Endothelial cell of umbilical vein (primary cell): ENCODE measurements at regions not wholly inside any gene's neighbourhood (a gene's known extent, or its start where the extent isn't known, plus 50 kb on each side); places are given as distances from the start of the nearest gene placed in this dataset.

ENCODE experiments used
- BruUV-seq: library from RNA; stranded (reverse); fragments of 400-500 nt; replicated peaks from 2 replicates; lab custom pipeline; 2021; lab: Mats Ljungman, UMichigan
- CTCF ChIA-PET: fragments of 300-600, 350-600 bp; sonication (Branson Sonifier 250); formaldehyde crosslinking; loops from one replicate; lab custom pipeline; 2021; ENCODE audit warnings: antibody characterized with exemption, inconsistent platforms; lab: Charles Lee
- POLR2A ChIA-PET: fragments of 300-600, 350-600 bp; sonication (Branson Sonifier 250); formaldehyde crosslinking; loops from one replicate; lab custom pipeline; 2021; ENCODE audit warnings: antibody characterized with exemption, inconsistent platforms; lab: Charles Lee
- DNase-seq: peaks from one replicate; pipeline ENCODE4 v3.0.0-alpha.2; 2011; ENCODE audit warnings: low read depth, low spot score
- FAIRE-seq: peaks from 2 replicates; lab custom pipeline; 2011; peaks lifted over from hg19 to GRCh38; lab: Jason Lieb, UNC
- H2AFZ ChIP-seq: 2 replicates; pipeline ENCODE4 v1.6.0; 2012; ENCODE audit warnings: low read depth, low read length, control low read depth, inconsistent platforms
- H3K27ac ChIP-seq: 2 replicates; pipeline ENCODE4 v1.5.1; 2011; ENCODE audit warnings: low read depth, mild to moderate bottlenecking, control low read depth, low read length, moderate library complexity; ENCODE audit not compliant: insufficient read depth
- H3K27me3 ChIP-seq, 2 experiments: 2 replicates each; pipeline versions ENCODE4 v1.6.0 to v1.6.1; 2011; ENCODE audit warnings: low read length in 2 of 2, mixed read lengths in 1 of 2; ENCODE audit not compliant: control insufficient read depth in 2 of 2, insufficient read depth in 2 of 2
- H3K36me3 ChIP-seq, 2 experiments: 2 replicates in 1 of 2; 3 replicates in 1 of 2; pipeline ENCODE4 v1.5.1; 2011; ENCODE audit warnings: low read length in 2 of 2, mild to moderate bottlenecking in 1 of 2, moderate library complexity in 1 of 2; ENCODE audit not compliant: control insufficient read depth in 2 of 2, insufficient read depth in 2 of 2; ENCODE audit errors: extremely low read depth in 1 of 2
- H3K4me1 ChIP-seq: 3 replicates; pipeline ENCODE4 v1.5.1; 2011; ENCODE audit warnings: mild to moderate bottlenecking, low read length; ENCODE audit not compliant: control insufficient read depth, insufficient read depth; ENCODE audit errors: extremely low read depth
- H3K4me2 ChIP-seq: 2 replicates; pipeline ENCODE4 v1.6.1; 2011; ENCODE audit warnings: low read length, control low read depth, mixed read lengths; ENCODE audit not compliant: insufficient read depth
- H3K4me3 ChIP-seq, 3 experiments: fragments of 200-600 bp in 1 of 3; sonication (generic), shearing (Covaris generic) in 1 of 3; replicated peaks in 1 of 3; 2 replicates each; pipeline ENCODE4 v1.5.1; 2011 to 2016; ENCODE audit warnings: control low read depth in 3 of 3, low read length in 3 of 3, mild to moderate bottlenecking in 2 of 3, inconsistent platforms in 1 of 3, low read depth in 1 of 3, moderate library complexity in 1 of 3; ENCODE audit not compliant: insufficient read depth in 1 of 3
- H3K79me2 ChIP-seq: 2 replicates; pipeline ENCODE4 v1.6.0; 2012; ENCODE audit warnings: low read length, inconsistent platforms; ENCODE audit not compliant: control insufficient read depth, insufficient read depth
- H3K9ac ChIP-seq: replicated peaks from 2 replicates; pipeline ENCODE3; 2011; ENCODE audit warnings: low read length, control low read depth; ENCODE audit not compliant: insufficient read depth; ENCODE audit errors: extremely low read depth
- H3K9me1 ChIP-seq: replicated peaks from 3 replicates; pipeline ENCODE4 v1.6.0; 2011; ENCODE audit warnings: mild to moderate bottlenecking, low read length; ENCODE audit not compliant: control insufficient read depth, insufficient read depth; ENCODE audit errors: extremely low read depth
- H3K9me3 ChIP-seq: replicated peaks from 2 replicates; pipeline ENCODE4 v1.5.1; 2012; ENCODE audit warnings: low read length, inconsistent platforms; ENCODE audit not compliant: control insufficient read depth, insufficient read depth
- H4K20me1 ChIP-seq: replicated peaks from 2 replicates; pipeline ENCODE3; 2011; ENCODE audit warnings: mild to moderate bottlenecking, low read length; ENCODE audit not compliant: control insufficient read depth, insufficient read depth; ENCODE audit errors: extremely low read depth
- CTCF ChIP-seq, 2 donors: IDR thresholded peaks; 1 replicate in 1 of 2; 2 replicates in 1 of 2; pipeline ENCODE4 v1.5.1; 2011; ENCODE audit warnings: low read length in 2 of 2, mild to moderate bottlenecking in 2 of 2, moderate library complexity in 2 of 2, control low read depth in 1 of 2, inconsistent platforms in 1 of 2, low read depth in 1 of 2; ENCODE audit not compliant: insufficient read depth in 1 of 2; ENCODE audit errors: extremely low read depth in 1 of 2
- EZH2 ChIP-seq: IDR thresholded peaks from 2 replicates; pipeline ENCODE4 v1.6.1; 2012; ENCODE audit warnings: borderline replicate concordance, low read depth, mild to moderate bottlenecking, moderate library complexity, low read length, inconsistent platforms; ENCODE audit not compliant: severe bottlenecking
- FOS ChIP-seq: IDR thresholded peaks from 2 replicates; pipeline ENCODE4 v1.6.1; 2011; ENCODE audit warnings: mild to moderate bottlenecking, low read length, moderate library complexity, borderline replicate concordance; ENCODE audit not compliant: insufficient read depth
- GATA2 ChIP-seq: IDR thresholded peaks from 2 replicates; pipeline ENCODE4 v1.7.0; 2011; ENCODE audit warnings: low read depth, mild to moderate bottlenecking, moderate library complexity, mixed read lengths, low read length; ENCODE audit not compliant: insufficient read length, insufficient read depth
- JUN ChIP-seq: IDR thresholded peaks from 2 replicates; pipeline ENCODE4 v1.6.1; 2011; ENCODE audit warnings: borderline replicate concordance, low read depth; ENCODE audit not compliant: insufficient read length, insufficient read depth
- MYC ChIP-seq: IDR thresholded peaks from one replicate; pipeline ENCODE4 v1.6.1; 2011; ENCODE audit warnings: mild to moderate bottlenecking, low read depth, low read length
- POLR2A ChIP-seq: IDR thresholded peaks from 2 replicates; pipeline ENCODE4 v1.6.1; 2012; ENCODE audit warnings: low read depth, mild to moderate bottlenecking, control low read depth, low read length
- POLR2AphosphoS5 ChIP-seq: IDR thresholded peaks from 2 replicates; pipeline ENCODE4 v1.6.1; 2012; ENCODE audit warnings: low read depth, mild to moderate bottlenecking, control low read depth, low read length, moderate library complexity; ENCODE audit not compliant: insufficient read depth
- dilution Hi-C: fragments of 300-500 bp; cut with MboI; formaldehyde crosslinking; loops from one replicate; pipeline ENCODE4 v1.15.0; 2019; ENCODE audit warnings: low sequenced_read_pairs; ENCODE audit not compliant: extremely low pct_ligation_motif_present
- intact Hi-C: fragments of 100-400 bp; cut with micrococcal nuclease; formaldehyde crosslinking; loops from one replicate; pipeline ENCODE4 v1.10.0; 2022
- TF ChIP-seq, protein P1 (sequence below): IDR thresholded peaks from 2 replicates; pipeline ENCODE4 v1.6.1; 2011; ENCODE audit not compliant: insufficient read depth, insufficient read length

GRCh38 chr12:68470664-68471328 is 138.6 kb upstream of the MDM1 start:
- ChIA-PET CTCF (no interaction called here), POLR2A (no interaction called here)
- Histone ChIP-seq H3K9ac (no peak overlapping the region), H2AFZ (no peak overlapping the region), H3K9me3 (no peaks in the 10 kb centered on the region), H3K4me1 (no peaks in the 10 kb centered on the region), H3K27ac (no peak overlapping the region), H3K9me1 (no peaks in the 10 kb centered on the region), H4K20me1 (no peaks in the 10 kb centered on the region), H3K27me3 (no peaks in the 10 kb centered on the region), H3K4me3 (no peak overlapping the region), H3K36me3 (no peaks in the 10 kb centered on the region), H3K4me2 (no peak overlapping the region), H3K79me2 (no peaks in the 10 kb centered on the region)
- FAIRE-seq (no peak), DNase-seq (no peak)
- intact Hi-C loops (no loop called here), dilution Hi-C loops (no loop called here)
- no TSS peak for BruUV-seq
- TF ChIP-seq MYC, result no peak
- TF ChIP-seq POLR2AphosphoS5, result no peak
- TF ChIP-seq JUN, result no peak
- TF ChIP-seq CTCF (IDR thresholded peaks at IDR 0.05; ENCODE audit: extremely low read depth in 1 of 2, insufficient read depth in 1 of 2, low read depth in 1 of 2, low read length in 2 of 2), result no peak
- TF ChIP-seq POLR2A, result no peak
- TF ChIP-seq GATA2, result no peak
- TF ChIP-seq, protein P1, sequence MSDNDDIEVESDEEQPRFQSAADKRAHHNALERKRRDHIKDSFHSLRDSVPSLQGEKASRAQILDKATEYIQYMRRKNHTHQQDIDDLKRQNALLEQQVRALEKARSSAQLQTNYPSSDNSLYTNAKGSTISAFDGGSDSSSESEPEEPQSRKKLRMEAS, result no peak
- TF ChIP-seq FOS, result no peak
- no peak for TF ChIP-seq EZH2
